Heart left ventricle (tissue), 13 donors: ENCODE measurements at regions not wholly inside any gene's neighbourhood (a gene's known extent, or its start where the extent isn't known, plus 50 kb on each side); places are given as distances from the start of the nearest gene placed in this dataset.

Experiments
- POLR2A ChIP-seq, 2 donors: fragments of 450-650 bp; IDR thresholded peaks; one replicate each; pipeline ENCODE4 v1.6.1; 2017; ENCODE audit warnings: antibody characterized with exemption in 2 of 2, mild to moderate bottlenecking in 2 of 2, moderate library complexity in 2 of 2
- TF ChIP-seq, protein P1 (sequence below), 12 donors: fragments of 200-600 bp; sonication (generic) in 4 of 12; IDR thresholded peaks; one replicate each; pipeline versions ENCODE4 v1.5.0 to v1.8.0; 2018 to 2022; ENCODE audit warnings: antibody characterized with exemption in 12 of 12, mild to moderate bottlenecking in 5 of 12
- donor health status: ischemic (EF 13 %, LVEDD 7.1; RV severe dilation, severe dysfunction).
- donor health status: DM: no; HTN: yes; CAD: no.
- donor health status: DM: no; HTN: no; CAD: no.
- donor health status: ischemic (EF 25% LVEDD 6.9; RV normal size, moderate dysfunction).
- donor health status: ischemic (EF 25% LVEDD 5.7; RV mildly dilated, moderate dysfunction).
- donor health status: ischemic (EF 35%, LVEDD 5.7; RV mildly dilated, moderate dysfunction).
- donor health status: nonischemic (EF 11% LVEDD 7.7; RV severe dilation, severe dysfunction).
- donor health status: DM: yes; HTN: yes; CAD: no.
- donor health status: PGD.
- donor health status: ischemic (EF 29% LVEDD 5.4; RV normal size, mild dysfunction).
- donor health status: nonischemic (EF 23%, LVEDD 6.1; RV moderate dilation, normal function).

DNA sequence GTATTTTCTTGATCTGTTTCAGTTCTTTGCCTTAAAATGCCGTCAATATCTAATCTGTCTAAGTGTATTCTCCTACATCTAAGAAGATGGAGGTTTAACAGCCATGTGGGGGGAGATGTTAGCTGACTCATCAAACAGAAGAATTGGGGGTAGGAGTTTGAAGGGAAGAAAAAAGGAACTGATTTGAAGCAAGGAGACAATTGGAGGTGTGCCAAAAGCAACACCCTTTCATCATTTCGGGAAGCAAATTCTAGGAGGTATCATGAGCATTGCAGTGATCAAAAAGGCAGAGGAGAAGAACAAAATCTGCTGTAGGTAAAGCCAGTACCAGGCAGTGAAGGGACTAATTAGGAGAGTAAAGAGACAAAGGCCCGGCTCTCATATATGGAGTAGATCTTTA lies 337.3 kb upstream of the TBC1D5 start:
- TF ChIP-seq, protein P1, sequence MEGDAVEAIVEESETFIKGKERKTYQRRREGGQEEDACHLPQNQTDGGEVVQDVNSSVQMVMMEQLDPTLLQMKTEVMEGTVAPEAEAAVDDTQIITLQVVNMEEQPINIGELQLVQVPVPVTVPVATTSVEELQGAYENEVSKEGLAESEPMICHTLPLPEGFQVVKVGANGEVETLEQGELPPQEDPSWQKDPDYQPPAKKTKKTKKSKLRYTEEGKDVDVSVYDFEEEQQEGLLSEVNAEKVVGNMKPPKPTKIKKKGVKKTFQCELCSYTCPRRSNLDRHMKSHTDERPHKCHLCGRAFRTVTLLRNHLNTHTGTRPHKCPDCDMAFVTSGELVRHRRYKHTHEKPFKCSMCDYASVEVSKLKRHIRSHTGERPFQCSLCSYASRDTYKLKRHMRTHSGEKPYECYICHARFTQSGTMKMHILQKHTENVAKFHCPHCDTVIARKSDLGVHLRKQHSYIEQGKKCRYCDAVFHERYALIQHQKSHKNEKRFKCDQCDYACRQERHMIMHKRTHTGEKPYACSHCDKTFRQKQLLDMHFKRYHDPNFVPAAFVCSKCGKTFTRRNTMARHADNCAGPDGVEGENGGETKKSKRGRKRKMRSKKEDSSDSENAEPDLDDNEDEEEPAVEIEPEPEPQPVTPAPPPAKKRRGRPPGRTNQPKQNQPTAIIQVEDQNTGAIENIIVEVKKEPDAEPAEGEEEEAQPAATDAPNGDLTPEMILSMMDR (IDR thresholded peaks at IDR 0.05), result no peak
- TF ChIP-seq POLR2A (IDR thresholded peaks at IDR 0.05), result no peak
